HG03135 (cell line): ENCODE measurements at regions not wholly inside any gene's neighbourhood (a gene's known extent, or its start where the extent isn't known, plus 50 kb on each side); places are given as distances from the start of the nearest gene placed in this dataset.

Experiments used
- ATAC-seq: cut with Tn5 transposase; IDR thresholded peaks from one replicate; pipeline ENCODE4 v1.9.1; 2021; ENCODE audit warnings: mild to moderate bottlenecking, moderate library complexity; ENCODE audit not compliant: unreplicated experiment

DNA sequence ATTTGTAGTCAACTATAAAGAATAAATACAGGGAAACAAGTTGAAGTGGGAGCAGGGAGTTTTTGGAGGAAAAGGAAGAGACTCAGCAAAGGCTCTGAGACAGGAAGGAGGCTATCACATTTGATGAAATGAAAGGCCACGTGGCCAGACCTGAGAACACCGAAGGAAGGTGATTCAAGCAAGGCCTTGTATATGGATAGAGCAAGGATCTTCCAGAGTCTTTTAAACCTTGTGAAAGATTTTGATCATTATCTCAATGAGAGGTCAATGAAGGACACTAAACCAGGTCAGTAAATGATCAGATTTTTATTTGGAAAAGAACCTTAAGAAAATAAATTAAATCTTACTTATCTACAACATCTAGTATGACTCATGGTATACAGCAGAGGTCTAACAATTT is 523.5 kb downstream of the SLC16A7 start:
- no peak for ATAC-seq

DNA sequence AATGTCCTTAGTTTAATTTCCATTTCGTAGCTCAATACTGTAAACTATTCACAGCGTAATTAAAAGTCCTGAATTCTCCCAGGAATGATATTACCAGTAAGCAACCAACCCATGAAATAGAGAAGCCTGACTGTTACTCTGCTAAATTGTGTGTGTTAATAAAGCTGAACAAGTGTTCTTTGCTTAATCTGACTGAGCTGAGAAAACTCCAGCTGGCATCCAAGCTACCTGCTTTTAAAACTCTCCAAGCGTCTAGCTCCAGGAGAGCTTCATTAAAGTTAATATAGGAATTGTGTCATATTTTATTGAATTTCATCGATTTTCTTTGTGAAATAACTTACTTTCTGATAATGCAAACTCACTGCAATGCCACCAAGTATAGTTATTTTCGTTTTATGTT is 524.4 kb downstream of the SLC16A7 start:
- no peak for ATAC-seq

DNA sequence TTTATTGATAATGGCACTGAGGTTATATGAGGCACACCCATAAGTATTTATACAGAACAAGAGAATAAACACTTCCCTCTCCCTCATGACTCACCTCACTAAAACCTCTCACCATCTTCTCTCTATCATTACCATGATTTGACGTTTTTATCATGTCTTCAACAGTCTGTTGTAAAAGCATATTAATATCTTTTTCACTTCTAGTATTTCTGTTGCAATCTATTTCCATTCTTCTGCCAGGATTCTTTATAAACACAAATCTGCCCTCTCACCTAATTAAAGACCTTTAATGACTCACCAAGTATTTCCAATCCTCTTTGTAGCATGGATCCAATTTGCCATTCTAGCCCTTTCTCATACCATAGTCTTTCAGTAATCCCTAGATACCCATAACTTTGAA is 527.7 kb downstream of the SLC16A7 start:
- ATAC-seq, result no peak

DNA sequence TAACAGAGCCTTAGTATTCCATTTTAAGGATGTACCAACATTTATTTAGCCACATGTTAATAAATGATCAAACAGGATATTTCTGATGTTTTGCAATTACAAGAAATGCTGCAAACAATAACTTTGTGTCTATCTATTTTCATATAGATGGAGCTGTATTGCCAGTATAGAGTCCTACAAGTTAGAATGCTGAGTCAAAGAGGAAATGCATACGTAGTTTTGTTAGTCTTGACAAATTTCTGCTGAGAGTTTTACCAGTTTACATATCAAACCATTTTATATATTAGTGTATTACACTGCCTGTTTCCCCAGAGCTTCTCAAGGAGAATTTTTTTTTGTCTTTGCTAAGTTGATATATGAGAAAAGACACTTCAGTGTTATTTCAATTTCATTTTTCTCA is 541.7 kb downstream of the SLC16A7 start:
- ATAC-seq, result no peak

DNA sequence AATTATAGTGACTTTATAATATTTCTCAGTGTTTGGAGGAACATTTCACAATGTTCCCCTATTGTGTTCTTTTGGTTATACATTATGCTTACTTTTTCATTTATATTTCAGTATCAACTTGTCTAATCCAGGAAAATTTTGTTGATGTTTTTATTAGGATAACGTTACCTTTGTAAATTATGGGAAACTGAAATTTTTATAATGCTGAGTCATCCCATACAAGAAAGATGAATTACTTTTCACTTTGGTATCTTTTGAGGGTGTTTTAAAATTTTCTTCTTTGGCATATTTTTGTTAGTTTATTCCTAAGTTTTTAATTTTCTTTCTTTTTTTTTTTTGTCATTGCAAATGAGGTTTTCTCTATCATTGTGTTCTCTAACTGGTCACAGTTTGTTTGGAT is 542.7 kb downstream of the SLC16A7 start:
- no peak for ATAC-seq

DNA sequence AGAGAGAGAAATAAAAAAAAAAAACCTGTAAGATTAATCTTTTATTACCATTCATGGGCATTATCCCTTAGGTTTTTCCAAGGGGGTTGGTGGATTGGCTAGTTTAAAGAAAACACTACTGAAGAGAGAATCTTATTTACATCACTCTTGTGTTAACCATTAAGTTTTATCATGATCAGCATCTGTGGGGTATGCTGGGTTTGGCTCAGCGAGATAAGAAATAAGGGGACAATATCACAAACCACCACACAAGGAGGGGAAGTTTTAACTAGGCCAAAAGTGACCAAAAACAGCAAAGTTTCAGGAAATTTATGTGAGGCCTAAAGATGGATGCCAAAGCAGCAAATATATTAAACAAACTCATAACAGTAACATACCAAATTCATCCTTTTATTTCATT is 548.6 kb downstream of the SLC16A7 start:
- no peak for ATAC-seq

DNA sequence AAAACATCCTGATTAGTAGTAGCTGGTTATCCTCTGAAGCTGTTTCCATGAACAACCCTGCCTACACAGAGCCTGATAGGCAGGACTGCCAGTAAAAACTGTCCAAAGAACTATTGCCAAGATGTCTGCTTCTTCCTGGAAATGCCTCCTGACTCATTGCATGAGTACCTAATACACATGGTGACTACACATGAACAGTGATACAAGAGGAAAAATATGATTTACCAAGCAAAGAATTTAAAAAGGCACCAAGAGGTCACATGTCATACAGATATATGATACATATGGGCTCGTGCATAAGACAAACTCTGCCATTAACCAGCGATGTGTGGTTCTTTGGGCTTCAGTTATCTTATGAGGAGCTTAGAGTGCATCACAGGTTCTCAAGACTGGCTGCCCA is 552.3 kb downstream of the SLC16A7 start:
- ATAC-seq, result no peak

DNA sequence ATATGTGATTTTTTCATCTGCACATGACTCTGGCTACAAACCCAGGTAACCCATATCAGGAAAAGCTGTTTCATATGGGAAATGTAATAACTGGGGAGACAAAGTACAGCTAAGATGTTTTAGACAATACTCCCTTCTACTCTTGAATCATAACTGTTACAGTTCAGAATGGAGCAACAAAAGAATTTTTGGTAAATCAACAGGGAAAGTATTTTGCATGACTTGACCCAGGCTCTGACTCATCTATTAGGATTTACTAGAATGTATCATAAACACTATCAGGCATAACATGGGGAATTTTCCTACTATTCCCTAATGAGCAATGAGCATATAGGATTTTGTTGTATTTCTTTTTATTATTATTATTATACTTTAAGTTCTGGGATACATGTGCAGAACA is 553.0 kb downstream of the SLC16A7 start:
- ATAC-seq, result no peak

DNA sequence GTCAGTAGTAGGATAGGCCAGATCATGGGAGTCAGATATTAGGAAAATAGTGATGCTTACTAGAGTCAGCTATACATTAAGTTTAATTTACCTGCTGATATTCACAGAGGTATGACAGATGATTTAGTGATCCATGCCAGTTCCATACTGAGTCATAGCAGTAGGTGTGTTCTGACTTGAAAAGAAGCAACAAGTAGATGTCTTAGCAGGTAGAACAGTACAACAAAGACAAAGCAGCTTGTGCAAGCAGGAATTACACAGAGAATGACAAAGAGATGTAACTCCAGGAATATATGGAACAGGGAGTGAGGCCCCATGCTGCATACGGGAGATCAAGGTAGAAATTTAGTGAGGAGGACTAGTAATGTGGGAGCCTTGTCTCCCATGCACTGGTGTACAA is 556.9 kb downstream of the SLC16A7 start:
- ATAC-seq, result no peak

DNA sequence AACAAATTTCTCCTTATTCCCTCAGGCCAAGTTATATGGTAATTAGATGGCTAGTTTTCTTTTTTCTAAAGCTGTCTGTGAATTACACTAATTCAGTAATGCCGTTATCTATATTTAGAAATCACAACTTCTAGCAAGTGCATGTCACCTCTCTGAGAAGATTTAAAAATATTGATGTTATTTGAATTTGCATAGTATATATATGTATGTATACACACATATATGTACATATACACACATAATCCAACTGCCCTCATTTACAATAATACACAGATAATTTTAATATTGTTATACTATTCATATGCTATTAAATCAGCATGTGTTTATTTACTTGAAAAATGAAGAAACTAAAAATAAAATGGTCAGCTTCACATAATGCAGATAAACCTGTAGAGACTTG is 563.9 kb downstream of the SLC16A7 start:
- ATAC-seq, result no peak

DNA sequence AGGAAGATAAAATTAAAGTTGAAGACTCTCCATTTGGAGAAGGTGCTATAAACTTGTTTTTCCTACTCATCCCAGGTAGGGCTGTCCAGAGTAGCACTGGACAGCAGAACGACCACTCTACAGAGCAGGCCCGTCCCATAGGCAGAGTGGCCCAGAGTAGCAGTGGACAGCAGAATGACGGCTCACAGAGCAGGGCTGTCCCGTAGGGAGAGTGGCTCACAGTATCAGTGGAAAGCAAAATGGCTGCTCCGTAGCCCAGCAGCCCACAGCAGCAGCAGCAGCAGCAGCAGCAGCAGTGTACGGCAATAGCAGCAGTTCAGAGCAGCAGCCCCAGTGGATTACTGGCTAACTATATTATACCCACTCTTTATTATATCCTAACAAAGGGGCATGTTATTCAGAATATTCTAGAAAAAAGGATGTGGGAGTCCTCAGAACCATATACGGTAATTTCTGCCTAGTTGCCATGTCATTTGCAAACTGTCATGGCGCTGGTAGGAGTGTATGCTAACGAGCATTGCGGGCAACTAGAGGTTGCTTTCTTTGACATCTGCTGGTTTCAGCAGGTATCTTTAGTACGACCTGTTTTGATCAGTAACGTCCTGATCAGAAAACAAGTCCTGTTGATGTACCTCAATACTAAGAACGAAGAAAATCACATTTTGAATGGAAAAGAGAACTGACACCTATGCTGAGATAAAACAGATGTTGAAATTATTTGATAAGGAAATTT is 567.3 kb downstream of the SLC16A7 start:
- ATAC-seq, result no peak

DNA sequence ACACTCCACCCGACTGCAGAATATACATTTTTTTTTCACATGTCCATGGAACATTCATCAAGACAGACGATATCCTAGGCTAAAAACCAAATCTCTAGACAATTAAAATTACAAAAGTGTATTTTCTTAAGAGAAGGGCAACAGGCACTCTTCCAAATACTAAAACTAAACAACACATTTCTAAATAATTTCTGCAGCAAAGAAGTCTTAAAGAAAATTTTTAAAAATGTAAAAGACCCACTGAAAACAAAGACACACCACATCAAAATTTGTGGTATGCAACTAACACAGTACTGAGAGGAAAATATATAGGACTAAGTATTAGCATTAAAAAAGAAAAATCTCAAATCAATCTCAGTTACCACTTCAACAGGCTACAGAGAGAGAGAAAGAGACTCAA is 570.0 kb downstream of the SLC16A7 start:
- no peak for ATAC-seq

DNA sequence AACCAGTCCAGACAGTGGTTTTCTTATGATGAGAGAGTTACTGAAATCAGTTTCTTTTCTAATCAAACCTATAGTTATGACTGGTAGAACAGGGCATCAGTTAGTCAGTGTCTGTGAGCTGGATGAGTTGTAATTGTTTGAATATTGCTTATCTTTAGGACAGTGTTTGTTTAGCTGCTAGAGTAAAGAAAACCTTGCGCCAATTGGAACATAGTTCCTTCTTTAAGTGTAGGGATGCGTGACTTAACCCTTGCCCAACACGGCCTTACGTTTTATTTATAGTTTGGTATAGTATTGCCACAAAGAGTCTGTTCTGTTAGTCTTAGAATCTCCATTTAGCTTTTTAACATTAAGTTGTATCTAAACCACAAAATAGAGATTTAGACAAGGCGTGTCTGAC is 572.6 kb downstream of the SLC16A7 start:
- no peak for ATAC-seq

DNA sequence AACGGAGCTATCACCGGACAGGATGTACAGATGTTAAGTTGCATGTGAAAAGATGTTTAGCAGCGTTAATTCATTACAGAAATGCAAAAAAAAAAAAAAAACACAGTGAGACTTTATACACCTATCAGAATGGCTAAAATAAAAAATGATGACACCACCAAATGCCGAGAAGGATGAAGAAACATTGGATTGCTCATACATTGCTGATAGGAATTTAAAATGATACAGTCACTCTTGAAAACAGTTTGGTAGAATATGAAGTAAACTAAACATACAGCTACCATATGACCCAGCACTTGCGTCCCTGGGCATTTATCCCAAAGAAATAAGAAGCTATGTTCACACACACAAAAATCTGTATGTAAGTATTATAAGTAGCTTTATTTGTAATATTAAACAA is 574.1 kb downstream of the SLC16A7 start:
- ATAC-seq, result no peak

DNA sequence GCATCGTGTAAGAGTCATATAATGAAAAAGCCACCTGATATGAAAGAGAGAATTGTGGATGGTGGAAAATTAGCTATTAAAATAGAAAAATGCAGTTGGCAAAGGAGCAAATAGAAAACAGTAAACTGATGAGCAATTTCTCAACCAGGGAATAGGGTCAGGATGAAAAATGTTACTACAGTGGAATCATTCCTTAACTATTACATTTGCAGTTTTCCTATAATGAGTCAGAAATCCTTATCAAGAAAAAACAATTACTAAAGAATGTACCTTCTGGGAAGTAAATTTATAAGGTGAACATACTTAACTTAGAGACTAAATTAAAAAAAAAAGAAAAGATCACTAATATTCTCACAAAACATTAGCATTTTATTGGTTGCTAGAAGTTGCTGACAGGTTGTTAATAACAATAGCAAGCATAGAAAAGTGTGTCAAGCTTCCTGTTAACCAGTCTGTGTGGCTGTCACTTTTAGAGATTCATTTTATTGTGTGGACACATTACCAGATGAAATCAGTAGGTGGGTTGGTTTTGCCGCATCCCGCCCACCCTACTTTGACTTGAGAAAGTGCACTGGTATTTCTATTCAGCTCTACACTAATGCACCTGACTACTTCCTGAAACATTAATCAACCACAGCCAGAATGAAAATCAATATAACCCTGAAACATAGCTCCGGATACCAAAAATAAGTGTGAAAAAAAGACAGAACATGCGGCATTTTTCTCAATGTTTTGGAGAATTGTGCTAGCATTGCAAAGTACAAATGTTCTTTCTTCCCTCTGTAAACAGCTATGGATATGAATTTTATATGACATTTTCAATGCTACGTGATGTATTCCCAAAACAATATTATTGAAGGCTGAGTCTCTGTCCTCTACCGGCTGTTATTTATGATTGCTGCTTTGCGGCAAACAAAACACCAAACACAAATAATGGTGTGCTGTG is 576.7 kb downstream of the SLC16A7 start:
- no peak for ATAC-seq

DNA sequence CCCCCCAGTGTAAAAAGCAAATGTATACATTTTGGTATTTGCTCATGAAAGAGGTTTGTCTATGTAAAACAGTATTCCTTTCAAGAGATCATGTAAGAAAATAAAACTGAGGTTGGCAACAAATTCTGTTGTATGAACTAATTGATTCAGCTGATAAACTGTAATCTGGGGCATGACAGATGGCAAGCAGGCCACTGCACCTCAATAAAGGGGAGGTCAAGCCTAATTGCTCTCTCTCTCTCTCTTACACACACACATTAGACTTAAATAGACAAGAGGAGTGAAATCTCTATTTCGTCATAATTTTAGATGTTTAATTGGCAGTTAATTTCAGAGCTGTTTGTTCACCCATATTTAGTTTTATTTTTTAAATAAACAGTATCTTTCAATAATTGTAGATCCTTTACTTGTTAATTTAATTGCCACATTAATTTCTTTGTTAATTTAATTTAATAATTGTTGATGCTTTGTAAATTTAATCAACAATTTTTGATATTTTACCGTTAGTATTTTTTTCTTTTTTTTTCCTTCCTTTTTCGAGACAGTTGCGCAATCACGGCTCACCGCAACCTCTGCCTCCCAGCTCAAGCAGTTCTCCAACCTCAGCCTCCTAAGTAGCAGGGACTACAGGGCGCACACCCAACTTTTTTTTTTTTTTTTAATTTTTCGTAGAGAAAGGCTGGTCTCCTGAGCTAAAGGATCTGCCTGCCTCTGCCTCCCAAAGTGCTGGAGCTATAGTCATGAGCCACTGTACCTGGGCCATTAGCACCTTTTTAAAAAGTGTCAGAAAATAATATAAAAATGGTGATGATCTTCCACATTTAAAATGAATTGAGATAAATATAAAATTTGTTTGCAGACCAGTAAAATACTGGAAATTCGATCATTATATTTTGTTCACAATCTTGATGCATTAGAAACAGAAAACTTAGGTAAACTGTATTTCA is 577.7 kb downstream of the SLC16A7 start:
- ATAC-seq, result no peak

DNA sequence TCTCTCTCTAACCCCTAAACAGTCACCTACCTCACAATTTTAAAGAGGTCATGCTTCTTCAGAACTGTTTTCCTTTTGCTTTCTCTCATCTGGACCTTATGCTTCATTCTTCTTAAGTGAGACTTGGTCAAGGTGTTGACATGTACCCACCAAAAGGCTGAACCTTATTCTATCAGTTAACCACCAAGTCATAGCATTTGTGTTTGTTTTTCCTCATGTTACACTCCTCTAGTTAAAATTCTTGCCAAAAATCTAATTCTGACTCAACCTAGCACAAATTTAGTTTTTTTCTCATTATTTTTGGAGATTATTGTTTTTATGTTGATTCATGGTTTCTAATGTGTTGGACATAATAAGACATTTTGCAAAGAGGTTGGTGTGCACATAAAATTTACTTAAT is 578.6 kb downstream of the SLC16A7 start:
- ATAC-seq, result no peak

DNA sequence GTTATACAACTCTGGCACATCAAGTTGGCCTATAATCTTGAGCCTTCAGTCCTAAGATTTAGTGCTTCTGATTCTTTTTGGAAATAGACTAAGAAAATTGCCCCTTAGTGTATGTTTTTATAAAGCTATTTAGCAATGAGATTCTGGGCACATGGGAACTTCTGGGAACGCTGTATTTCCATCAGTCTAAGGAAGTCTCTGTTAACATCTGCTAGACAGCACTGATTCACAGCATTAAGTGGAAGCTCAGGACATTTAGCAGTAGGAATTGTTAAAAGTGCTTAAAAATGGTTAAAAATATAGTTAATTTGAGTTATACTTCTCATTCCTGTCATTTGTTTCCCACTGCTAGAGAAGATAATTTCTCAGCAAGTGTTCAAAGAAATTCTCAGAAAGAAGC is 579.1 kb downstream of the SLC16A7 start:
- no peak for ATAC-seq

DNA sequence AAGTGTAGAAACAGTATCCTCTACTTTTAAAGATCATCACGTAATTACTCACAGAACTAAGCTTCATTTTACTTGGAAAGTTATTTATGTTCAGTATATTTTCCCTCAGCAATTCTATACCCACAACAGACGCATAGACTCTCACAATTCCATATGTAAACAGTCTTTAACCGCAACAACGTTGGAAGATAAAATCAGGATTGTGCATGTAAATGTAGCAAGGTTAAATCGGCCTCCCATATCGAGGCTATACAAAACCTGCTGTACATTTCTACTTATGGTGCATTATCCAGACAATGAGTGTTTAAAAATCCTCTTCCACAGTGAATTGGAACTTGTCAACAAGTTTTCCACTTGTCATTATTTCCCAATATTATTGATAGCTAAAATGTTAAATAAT is 581.1 kb downstream of the SLC16A7 start:
- ATAC-seq, result no peak

DNA sequence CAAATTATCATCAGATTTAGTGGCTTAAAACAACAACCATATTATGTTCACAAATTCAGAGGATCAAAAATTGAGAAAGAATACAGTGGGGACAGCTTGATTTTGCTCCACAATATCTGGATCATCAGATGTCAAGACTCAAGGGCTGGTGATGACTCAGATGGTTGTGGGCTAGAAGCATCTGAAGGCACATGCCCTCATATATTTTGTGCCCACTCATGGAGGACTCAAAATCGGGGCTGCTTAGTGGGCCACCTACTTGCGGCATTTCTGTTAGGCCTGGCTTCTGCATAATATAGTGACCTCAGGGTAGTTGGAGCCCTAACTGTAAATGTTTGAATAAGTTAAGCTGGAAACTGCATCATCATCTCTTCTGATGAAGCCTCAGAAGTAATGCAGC is 584.5 kb downstream of the SLC16A7 start:
- no peak for ATAC-seq

DNA sequence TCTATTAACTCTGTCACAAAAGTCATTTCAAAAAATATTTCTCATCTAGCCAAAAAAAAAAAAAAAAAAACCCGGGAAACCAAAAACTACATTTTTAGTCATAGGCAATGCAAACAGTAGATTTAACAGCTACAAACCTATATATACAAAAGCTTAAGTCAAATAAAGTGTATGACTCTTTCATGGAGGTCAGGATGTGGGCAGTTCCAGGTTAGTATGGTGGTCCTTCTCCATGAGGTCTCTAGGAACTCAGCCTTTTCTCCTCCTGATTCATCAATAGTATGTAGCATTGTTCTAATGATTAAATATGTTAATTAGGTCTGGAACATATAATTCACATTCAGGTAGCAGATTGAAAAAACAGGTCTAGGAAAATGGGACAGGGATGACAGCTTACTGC is 586.5 kb downstream of the SLC16A7 start:
- no peak for ATAC-seq
